ENCODE measurements at regions not wholly inside any gene's neighbourhood (a gene's known extent, or its start where the extent isn't known, plus 50 kb on each side); places are given as distances from the start of the nearest gene placed in this dataset.
"Not testable (repeated sequence)": the region's sequence is repeated elsewhere in the genome, so short reads cannot be mapped to it uniquely, and the experiment has no call there.

DNA sequence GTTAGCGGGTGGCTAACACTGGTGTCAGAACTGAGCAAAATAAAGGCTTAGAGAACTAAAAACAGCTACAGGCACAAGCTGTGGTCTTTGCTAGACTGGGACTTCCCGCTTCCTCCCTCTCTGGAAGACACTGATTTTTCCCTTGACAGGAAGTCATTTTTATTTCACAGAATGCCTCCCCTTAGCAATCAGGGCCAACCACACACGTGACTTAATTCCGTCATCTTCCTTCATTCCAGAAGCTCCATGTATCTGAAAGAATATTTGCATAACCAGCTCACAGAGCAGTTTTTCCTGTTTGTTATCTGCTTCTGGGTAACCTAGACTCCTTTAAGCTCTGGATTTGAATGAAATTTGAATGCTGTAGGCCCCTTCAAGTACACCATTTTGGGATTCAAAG, 327.5 kb upstream of the FRG1 start:
- no peak for DNase-seq (ENCODE audit: low spot score)

DNA sequence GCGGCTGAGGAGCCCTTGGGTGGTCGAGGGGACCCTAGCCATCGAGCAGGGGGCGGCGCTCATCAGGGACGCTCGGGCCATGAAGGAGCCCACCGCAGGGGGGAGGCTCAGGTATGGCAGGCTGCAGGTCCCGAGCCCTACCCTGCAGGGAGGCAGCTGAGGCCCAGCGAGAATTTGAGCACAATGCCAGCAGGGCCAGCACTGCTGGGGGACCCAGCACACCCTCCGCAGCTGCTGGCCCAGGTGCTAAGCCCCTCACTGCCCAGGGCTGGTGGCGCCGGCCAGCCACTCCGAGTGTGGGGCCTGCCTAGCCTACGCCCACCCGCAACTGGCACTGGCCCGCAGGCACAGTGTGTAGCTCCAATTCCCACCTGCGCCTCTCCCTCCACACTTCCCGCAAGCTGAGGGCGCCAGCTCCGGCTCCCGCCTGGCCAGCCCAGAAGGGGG, 325.4 kb upstream of the FRG1 start:
- DNase-seq (ENCODE audit: low spot score) = no peak

DNA sequence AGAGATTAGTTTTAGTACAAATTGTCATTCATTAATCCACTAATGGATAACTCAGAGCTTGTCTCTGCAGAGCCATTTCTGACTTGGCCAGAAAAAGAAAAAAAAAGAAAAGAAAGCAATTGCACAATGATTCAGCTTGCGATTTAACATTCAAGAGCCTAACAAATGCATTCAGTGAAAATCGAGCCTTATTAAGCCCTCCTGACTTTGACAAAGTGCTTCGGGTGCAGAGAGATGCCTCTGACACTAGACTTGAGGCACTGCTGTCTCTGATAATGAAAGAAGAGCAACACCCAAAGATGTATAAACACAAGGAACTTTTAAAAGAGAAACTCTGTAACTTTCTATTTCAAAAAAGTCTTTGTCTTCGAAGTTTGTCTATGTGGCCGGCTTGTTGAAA, 322.9 kb upstream of the FRG1 start:
- DNase-seq (ENCODE audit: low spot score) = not testable (repeated sequence)

DNA sequence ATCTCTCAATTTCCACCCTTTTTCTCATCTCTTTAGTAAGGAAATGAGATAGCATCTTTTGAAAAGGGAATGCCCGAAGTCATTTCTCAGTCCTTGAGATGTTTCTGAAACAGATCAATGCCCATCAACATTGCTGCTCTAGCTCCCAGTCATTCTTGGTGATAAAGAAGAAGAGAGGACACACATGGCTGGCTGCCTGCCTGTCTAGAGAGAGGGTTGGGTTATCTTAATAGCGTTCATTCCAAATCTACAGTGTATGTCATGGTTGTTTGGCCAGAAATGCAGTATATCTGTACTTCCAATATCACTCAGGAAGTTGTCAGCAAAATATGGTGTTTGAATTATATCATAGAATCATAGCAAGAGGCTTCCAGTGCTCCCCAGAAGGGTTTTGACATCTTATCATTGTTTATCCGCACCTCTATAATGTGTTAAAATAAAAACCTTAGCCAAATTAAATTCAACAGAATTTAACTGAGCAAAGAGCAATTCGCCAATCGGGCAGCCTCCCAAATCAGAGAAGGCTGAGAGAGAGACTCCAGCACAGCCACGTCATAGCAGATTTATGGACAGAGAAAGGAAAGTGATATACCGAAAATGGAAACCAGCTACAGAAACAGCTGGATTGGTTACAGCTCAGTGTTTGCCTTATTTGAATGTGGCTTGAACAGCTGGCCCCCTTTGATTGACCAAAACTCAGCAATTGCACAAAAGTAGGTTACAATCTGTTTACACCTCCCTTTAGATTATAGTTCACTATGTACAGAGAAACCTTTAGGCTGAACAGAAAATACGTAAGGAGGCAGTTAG, 321.0 kb upstream of the FRG1 start:
- not testable (repeated sequence) for DNase-seq (ENCODE audit: low spot score)

DNA sequence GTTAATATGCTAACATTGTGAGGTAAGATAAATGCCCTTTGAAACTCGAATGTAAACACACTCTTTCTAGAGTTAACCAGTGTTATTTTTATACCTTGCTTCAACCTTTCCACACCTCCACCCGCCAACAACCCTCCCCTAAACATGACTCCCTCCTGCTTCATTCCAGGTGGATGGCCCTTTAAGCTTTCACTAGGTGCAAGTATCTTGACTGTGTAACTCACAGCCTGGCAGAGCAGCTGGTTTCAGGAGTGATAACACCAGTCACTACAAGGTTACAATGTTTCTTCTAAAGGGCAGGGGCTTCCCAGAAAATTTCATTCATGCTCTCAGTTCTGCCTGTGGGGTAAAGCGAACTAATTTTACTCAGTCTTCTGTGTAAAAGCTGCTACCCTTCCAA, 318.1 kb upstream of the FRG1 start:
- not testable (repeated sequence) for DNase-seq (ENCODE audit: low spot score)

DNA sequence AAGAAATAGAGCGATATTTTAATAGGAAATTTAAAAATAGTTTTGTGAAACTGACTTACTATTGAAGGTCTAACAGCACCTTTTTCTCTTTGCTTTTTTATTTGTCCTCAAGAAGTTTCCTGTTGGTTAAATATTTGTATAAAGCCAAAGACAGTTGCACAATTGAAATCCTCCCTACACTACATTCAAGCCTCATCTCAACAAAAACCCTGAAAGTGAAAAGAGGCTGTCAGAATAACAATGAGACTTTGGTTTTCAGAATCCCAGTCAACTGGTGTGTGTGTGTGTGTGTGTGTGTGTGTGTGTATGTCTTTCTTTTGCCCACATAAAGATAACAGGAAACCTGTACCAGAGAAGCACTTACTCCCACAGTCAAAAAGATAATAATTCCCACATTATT, 313.6 kb upstream of the FRG1 start:
- not testable (repeated sequence) for DNase-seq (ENCODE audit: low spot score)

DNA sequence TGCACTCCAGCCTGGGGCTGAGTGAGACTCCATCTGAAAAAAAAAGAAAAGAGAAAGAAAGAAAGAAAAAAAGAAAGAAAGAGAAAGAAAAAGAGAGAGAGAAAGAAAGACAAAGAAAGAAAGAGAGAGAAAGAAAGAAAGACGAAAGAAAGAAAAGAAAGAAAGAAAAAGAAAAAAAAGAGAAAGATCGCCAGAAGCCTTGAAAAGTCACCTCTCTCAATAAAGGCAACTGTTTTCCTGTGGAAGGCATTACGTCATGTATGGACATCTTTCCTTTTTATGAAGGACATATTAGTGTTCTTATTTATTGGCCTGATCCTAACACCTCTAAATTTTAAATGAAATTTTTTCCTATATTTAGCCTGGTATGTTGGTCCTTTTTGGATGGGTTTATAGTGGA, 310.9 kb upstream of the FRG1 start:
- not testable (repeated sequence) for DNase-seq (ENCODE audit: low spot score)

DNA sequence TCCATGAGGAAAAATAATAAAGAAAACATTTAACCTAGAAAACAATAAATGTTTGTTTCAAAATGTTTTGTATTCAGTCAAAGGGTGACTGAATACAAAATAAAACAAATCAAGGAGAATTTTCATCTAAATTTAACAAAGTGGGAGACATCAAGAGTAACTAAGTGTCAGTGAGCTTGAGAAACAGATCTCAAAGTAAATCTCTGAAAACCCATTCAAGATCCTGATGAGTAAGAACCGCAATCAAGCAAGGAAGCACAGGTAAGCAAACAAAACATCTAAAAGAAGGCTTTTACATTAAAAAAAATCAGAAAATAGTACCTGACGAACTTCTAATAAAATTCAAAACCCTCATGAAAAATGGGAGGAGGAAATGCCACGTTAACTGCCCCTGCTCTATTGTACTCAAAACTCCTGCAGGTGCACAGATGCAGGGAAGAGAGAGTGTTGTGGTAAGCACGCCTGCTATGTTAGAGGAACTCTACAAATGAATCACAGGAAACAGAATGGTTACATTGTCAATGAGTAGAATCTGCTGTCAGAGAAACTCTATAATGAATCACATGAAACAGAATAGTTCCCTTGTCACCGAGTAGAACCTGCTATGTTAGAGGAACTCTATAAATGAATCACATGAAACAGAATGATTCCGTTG, 309.6 kb upstream of the FRG1 start:
- DNase-seq (ENCODE audit: low spot score) = not testable (repeated sequence)

DNA sequence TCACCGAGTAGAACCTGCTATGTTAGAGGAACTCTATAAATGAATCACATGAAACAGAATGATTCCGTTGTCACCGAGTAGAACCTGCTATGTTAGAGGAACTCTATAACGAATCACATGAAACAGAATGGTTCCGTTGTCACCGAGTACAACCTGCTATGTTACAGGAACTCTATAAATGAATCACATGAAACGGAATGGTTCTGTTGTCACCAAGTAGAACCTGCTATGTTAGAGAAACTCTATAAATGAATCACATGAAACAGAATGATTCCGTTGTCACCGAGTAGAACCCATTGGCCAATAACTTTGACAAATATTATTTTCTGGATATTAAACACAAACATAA, 309.1 kb upstream of the FRG1 start:
- not testable (repeated sequence) for DNase-seq (ENCODE audit: low spot score)

DNA sequence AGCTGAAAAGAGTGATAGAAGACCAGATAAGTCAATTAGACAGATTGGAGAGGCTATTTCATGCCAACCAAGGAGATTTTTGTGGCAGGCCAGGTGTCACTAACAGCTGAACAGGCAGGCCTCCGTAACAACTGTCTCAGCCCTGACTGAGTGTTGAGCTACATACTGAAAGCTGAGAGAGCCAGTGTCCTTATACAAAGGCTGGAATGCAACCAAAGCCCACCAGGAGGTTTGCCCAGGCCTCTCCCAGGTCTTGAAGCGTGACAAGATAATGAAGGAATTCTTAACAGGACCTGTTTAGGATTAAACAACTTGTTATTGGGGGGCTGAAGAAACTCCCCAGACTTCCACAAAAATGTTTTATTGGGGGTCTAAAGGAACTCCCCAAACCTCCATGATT, 290.2 kb upstream of the FRG1 start:
- DNase-seq (ENCODE audit: low spot score) = not testable (repeated sequence)

DNA sequence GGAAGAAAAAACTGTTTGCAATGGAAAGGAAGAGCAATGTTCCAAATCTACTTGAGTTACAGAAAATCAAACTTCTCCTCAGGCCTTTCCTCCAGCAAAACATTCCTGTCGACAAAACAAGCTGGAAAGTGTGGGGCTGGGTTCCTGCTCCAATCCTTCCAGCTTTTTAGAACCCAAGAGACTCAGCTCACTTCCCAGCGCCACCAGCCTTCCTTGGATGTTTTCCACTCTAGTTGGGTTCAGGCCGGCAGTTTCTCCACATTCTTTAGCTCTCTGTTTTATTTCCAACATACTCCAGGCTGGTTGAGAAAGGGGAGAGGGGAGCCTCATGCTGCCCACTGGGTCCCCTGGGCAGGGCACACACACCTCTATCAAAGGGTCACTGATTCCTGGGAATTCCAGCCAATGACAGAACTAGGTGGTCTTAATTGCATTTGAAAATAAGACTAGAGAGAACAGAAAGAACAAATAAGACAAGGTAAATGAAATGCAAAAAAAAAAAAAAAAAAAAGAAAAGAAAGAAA, 287.5 kb upstream of the FRG1 start:
- DNase-seq (ENCODE audit: low spot score) = not testable (repeated sequence)

DNA sequence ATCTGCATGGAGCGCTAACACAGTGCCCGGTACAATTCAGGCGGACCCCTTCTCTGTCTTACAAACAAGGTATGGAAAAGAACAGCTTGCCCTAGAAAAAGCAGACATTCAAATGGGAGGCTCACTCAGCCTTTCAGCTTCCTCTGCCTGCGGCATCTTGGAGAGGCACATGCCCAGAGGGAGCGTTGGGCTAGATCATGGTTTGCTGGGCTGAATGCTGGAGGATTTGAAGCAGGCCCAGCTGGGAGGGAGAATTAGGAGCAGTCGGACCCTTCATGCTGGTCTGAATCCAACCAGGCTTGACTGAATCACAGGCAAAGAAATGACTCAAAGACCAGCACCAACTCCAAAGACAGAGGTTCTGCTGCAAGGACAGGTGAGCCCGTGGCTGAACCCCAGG, 286.7 kb upstream of the FRG1 start:
- not testable (repeated sequence) for DNase-seq (ENCODE audit: low spot score)

DNA sequence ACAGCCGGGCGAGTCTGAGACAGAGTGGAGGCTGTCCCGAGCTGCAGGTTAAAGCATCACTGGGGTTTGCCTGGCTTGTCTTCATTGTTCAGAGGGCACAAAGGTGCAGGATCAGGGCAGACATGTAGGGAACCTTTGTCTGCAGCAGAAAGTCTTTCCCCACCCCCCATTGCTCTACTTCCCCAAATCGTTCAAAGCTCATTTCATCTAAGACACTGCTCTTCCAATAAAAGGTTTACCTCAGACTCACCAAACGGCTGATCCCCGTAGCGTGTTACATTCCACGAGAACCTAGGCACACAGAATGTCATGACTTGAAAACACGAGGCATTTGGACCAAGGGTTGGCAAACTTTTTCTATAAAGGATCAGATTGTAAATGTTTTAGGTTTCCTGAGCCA, 286.3 kb upstream of the FRG1 start:
- DNase-seq (ENCODE audit: low spot score) = not testable (repeated sequence)

DNA sequence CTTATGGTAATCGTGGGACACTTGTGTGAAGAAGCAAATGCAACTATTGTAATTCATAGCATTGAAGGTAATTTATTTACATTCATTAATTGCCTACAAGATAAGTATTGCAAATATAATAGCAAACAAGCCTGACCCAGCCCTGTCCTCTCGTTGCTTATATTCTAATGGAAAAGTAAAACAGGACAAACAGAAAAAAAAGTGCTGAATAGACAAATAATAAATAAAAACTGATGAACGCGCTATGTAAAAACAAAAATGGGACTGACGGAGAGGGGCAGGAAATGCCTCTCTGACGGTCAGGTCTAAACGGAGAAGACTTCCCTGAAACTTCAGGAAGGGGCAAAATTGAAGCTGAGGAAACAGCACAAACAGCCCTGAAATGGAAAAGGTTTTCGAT, 284.9 kb upstream of the FRG1 start:
- not testable (repeated sequence) for DNase-seq (ENCODE audit: low spot score)

DNA sequence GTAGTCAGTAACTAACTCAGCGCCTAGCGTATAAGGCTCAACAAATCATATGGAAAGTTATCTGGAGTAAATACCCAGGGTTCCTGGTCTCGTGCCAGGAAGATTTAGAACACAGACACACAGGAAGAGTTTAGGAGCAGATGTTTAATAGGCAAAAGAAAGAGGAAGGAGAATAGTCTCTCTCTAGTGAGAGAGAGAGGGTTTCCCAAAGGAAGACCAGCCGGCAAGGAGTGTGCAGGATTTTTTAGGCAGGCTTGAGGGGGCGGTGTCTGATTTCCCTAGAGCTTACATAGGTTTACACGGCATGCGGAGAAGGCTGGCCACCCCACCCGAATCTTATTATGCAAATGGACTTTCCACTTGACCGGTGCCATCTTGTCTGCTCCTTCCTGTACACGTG, 284.0 kb upstream of the FRG1 start:
- DNase-seq (ENCODE audit: low spot score) = no peak

DNA sequence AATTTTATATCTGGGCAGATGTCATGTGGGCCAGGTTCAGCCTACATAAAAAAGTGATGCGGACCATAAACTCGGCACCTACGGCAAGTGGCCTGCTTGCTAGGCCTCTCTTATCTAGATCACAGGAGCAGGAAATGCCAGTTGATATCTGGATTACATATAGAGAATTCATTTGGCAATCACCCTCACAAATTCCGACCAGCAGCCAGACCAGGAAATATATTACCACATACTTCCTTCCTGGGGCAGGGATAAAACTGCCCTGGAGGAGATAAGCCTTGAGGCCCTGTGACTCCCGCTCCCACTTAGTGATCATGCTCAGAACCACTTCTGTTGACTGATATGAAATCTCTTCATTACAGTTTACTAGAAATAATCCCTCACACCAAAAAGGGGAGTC, 282.4 kb upstream of the FRG1 start:
- DNase-seq (ENCODE audit: low spot score) = not testable (repeated sequence)

DNA sequence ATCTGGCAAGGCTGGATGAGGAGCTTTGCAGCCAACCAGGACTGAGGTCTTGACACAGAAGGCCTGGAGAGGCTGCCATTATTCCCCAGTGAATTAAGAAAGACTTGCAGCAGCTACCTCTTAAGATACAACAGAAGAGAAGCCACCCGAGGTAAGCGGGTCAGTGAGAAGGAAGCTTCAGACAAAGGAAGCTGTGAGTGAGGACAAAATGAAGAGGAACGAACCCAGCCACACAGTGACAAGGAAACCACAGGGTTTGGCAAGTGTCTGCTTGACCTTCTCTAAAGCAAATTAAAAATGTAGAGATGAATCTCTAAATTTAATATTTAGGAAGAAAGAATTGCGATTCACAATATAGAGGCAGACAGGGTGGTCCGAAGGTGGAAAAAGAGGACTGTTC, 281.8 kb upstream of the FRG1 start:
- DNase-seq (ENCODE audit: low spot score) = not testable (repeated sequence)

DNA sequence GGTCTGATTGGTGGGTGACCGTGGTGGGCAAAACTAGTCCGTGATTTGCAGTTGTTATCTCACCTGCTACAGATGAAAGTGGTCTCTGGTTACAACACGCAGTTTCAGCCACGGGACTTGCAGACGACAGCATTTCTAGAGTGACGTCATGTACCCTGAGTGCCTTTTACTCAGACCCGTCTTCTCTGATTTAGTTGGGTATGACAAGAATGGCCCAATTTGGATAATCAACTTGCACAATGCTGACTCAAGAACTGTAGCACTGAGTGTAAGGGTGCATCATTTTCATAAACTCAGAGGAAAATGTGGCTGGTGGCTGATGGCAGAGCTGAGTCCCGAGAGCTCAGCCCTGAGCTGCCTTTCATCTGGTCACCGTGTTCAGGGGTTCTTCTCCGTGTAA, 281.4 kb upstream of the FRG1 start:
- DNase-seq (ENCODE audit: low spot score) = no peak

DNA sequence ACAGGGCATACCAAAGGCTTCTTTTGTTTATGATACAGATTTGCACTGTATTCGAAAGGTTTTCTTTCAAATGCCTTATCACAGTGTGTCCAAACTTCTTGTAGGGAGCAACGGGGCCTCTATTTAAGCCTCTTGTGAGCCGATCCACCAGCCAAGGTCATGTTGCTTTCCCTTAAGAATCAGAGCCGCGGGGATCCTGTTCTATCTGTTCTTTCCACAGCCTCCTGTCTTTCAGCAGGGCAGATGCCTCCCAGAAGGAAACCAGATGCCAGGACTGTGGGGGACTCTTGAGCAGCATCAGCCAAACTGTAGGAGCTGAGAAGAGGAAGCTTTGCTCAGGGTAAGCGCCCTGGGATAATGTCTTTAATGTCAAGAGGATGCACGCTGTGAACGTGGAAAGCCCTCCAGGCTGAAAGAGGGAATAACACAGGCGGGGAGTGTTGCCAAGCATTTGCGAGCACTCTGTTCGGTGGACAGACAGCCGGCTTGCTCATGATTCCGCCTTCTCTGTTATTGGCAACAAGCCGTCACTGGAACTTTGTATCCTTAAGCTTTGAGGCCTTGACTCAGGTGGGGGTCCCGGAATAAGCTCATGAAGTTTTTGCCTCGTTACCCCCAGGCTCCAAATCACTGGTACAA, 279.8 kb upstream of the FRG1 start:
- DNase-seq (ENCODE audit: low spot score) = no peak

DNA sequence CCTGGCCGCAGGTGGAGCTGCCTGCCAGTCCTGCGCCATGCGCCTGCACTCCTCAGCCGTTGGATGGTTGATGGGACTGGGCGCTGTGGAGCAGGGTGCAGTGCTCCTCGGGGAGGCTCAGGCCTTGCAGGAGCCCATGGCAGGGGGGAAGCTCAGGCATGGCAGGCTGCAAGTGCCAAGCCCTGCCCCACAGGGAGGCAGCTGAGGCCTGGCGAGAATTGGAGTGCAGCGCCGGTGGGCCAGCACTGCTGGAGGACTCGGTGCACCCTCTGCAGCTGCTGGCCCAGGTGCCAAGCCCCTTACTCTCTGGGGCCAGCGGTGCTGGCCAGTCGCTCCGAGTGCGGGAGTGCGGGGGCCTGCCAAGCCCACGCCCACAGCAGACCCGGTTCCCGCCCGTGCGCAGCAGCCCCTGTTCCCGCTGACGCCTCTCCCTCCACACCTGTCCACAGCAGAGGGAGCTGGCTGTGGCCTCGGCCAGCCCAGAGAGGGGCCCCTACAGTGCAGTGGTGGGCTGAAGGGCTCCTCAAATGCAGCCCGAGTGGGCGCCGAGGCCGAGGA, 275.9 kb upstream of the FRG1 start:
- no peak for DNase-seq (ENCODE audit: low spot score)

DNA sequence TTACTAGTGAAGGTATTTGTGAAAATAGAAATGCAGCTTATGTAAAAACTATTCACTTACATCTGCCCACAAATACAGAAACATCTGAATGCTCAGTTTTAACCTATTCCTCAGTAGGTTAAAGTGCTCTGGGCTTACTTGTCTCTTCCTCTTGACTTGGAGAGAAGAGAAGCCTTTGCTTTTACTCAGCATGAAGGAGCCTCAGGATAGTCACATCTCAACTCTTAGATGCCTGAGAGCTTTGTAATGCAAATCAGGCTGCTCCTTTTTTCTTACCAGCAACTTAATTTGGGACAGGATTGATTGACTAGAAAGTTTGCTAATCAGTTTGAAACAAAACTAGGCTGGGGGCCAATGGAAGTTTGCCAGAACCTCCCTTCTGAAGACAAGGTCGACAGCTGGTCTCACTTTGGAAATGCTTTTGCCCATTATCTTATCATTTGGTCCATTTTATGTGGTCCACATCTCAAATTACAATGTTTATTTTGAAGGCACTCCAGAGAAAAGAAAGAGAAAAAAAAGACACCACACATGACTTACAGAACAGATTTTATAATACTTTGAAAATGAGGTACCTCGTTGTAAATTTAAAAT, 274.9 kb upstream of the FRG1 start:
- not testable (repeated sequence) for DNase-seq (ENCODE audit: low spot score)

DNA sequence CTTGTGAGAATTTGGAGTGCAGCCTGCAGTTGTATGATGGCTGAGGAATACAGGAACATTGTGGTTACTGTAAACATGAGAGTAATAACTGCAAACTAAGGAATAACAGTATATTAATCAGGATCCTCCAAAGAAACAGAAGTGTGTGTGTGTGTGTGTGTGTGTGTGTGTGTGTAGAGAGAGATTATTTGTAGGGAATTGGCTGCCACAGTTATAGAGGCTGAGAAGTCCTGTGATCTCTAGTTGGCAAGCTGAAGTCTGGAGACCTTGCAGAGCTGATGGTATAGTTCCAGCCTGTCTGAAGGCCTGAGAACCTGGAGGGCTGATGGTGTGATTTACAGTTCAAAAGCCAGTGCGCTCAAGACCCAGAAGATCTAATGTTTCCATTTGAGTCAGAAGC, 273.3 kb upstream of the FRG1 start:
- not testable (repeated sequence) for DNase-seq (ENCODE audit: low spot score)
